GM12878 (cell line): ENCODE measurements at regions not wholly inside any gene's neighbourhood (a gene's known extent, or its start where the extent isn't known, plus 50 kb on each side); places are given as distances from the start of the nearest gene placed in this dataset.

ENCODE experiments used
- ATAC-seq: fragments of 200-7000 bp; cut with Tn5 transposase; 3 replicates; pipeline ENCODE4 v1.9.1; 2020; ENCODE audit warnings: mild to moderate bottlenecking, moderate library complexity
- BruUV-seq: library from RNA; stranded (reverse); fragments of 400-500 nt; replicated peaks from 2 replicates; lab custom pipeline; 2021; lab: Mats Ljungman, UMichigan
- CTCF ChIA-PET: fragments of 300-600 bp; sonication (Branson Sonifier 250); formaldehyde crosslinking; extraction: SDS; loops from one replicate; lab custom pipeline; 2021; ENCODE audit warnings: inconsistent platforms; lab: Yijun Ruan, JAX
- POLR2A ChIA-PET: fragments of 350-600 bp; formaldehyde crosslinking; extraction: SDS; loops from one replicate; lab custom pipeline; 2021; ENCODE audit warnings: inconsistent platforms; lab: Charles Lee
- RAD21 ChIA-PET: fragments of 300-600 bp; sonication (Branson Sonifier 250); formaldehyde crosslinking; loops from one replicate; lab custom pipeline; 2023; ENCODE audit warnings: antibody characterized with exemption; ENCODE audit not compliant: unreplicated experiment; lab: Charles Lee
- SMC1A ChIA-PET: fragments of 300-600 bp; sonication (Branson Sonifier 250); formaldehyde crosslinking; loops from one replicate; lab custom pipeline; 2023; ENCODE audit not compliant: unreplicated experiment, uncharacterized antibody; lab: Charles Lee
- DNase-seq: peaks from one replicate; pipeline ENCODE4 v3.0.0-alpha.2; 2011; ENCODE audit warnings: low read depth, low spot score
- FAIRE-seq: peaks from 3 replicates; lab custom pipeline; 2011; peaks lifted over from hg19 to GRCh38; lab: Jason Lieb, UNC
- H2AFZ ChIP-seq: 2 replicates; pipeline ENCODE4 v1.6.0; 2011; ENCODE audit warnings: low read depth, low read length, control low read depth; ENCODE audit not compliant: control insufficient read depth
- H3K27ac ChIP-seq: 2 replicates; pipeline ENCODE4 v1.5.1; 2011; ENCODE audit warnings: control low read depth; ENCODE audit not compliant: control insufficient read depth, insufficient read depth
- H3K27me3 ChIP-seq, 2 experiments: replicated peaks in 1 of 2; 2 replicates each; pipeline versions ENCODE4 v1.6.0 to v1.6.1; 2011; ENCODE audit warnings: low read length in 1 of 2; ENCODE audit not compliant: control insufficient read depth in 2 of 2, insufficient read depth in 2 of 2
- H3K36me3 ChIP-seq, 2 experiments: 2 replicates each; pipeline ENCODE4 v1.5.1; 2011; ENCODE audit warnings: low read length in 1 of 2; ENCODE audit not compliant: control insufficient read depth in 2 of 2, insufficient read depth in 2 of 2
- H3K4me1 ChIP-seq: 2 replicates; pipeline ENCODE4 v1.6.1; 2011; ENCODE audit warnings: mild to moderate bottlenecking, low read length, moderate library complexity, mixed read lengths; ENCODE audit not compliant: control insufficient read depth, insufficient read depth
- H3K4me2 ChIP-seq: 2 replicates; pipeline ENCODE4 v1.6.0; 2011; ENCODE audit warnings: control low read depth; ENCODE audit not compliant: control insufficient read depth, insufficient read depth
- H3K4me3 ChIP-seq: fragments of 200-600 bp; sonication (generic); 2 replicates; pipeline ENCODE4 v1.5.1; 2016
- H3K79me2 ChIP-seq: 2 replicates; pipeline ENCODE4 v1.6.0; 2011; ENCODE audit warnings: low read length; ENCODE audit not compliant: control insufficient read depth, insufficient read depth
- H3K9ac ChIP-seq: 2 replicates; pipeline ENCODE4 v1.8.0; 2011; ENCODE audit warnings: low read length, control low read depth, mixed read lengths; ENCODE audit not compliant: control insufficient read depth, insufficient read depth
- H3K9me3 ChIP-seq: replicated peaks from 3 replicates; pipeline ENCODE4 v1.5.1; 2011; ENCODE audit warnings: mild to moderate bottlenecking, low read length; ENCODE audit not compliant: control insufficient read depth, insufficient read depth
- H4K20me1 ChIP-seq: 2 replicates; pipeline ENCODE4 v1.6.0; 2011; ENCODE audit not compliant: control insufficient read depth, insufficient read depth
- ATF7 ChIP-seq: fragments of 450-650 bp; IDR thresholded peaks from 2 replicates; pipeline ENCODE4 v1.6.1; 2016; ENCODE audit warnings: low read depth, mild to moderate bottlenecking
- BCL11A ChIP-seq: IDR thresholded peaks from 2 replicates; pipeline ENCODE4 v1.6.1; 2011; ENCODE audit warnings: low read depth, low read length
- CREB1 ChIP-seq: IDR thresholded peaks from 2 replicates; pipeline ENCODE4 v1.6.1; 2012; ENCODE audit warnings: low read depth, mild to moderate bottlenecking, inconsistent platforms
- ETV6 ChIP-seq, 2 experiments: fragments of 450-650 bp in 1 of 2; IDR thresholded peaks in 1 of 2; conservative IDR thresholded peaks in 1 of 2; 2 replicates each; pipeline ENCODE4 v1.6.1; 2014; ENCODE audit warnings: antibody characterized with exemption in 1 of 2, borderline replicate concordance in 1 of 2, low read depth in 1 of 2, mild to moderate bottlenecking in 1 of 2, moderate library complexity in 1 of 2
- KLF5 ChIP-seq: fragments of 450-650 bp; IDR thresholded peaks from 2 replicates; pipeline ENCODE4 v1.6.1; 2014; ENCODE audit warnings: mild to moderate bottlenecking; ENCODE audit not compliant: partially characterized antibody
- MTA2 ChIP-seq: fragments of 450-650 bp; IDR thresholded peaks from 2 replicates; pipeline ENCODE4 v1.6.1; 2016; ENCODE audit warnings: low read depth, mild to moderate bottlenecking, moderate library complexity
- MYC ChIP-seq: IDR thresholded peaks from 2 replicates; pipeline ENCODE4 v1.6.1; 2011; ENCODE audit warnings: mild to moderate bottlenecking, low read length, moderate library complexity, inconsistent platforms; ENCODE audit not compliant: insufficient read depth, insufficient replicate concordance, insufficient read length, severe bottlenecking
- NFYB ChIP-seq: IDR thresholded peaks from 2 replicates; pipeline ENCODE4 v1.6.1; 2011; ENCODE audit warnings: low read depth, mild to moderate bottlenecking, low read length, improper control_type of control experiment, moderate library complexity; ENCODE audit not compliant: insufficient read depth
- RAD51 ChIP-seq: fragments of 450-650 bp; IDR thresholded peaks from 2 replicates; pipeline ENCODE4 v1.6.1; 2016; ENCODE audit warnings: moderate library complexity, mild to moderate bottlenecking, inconsistent platforms
- SMAD5 ChIP-seq: IDR thresholded peaks from 2 replicates; pipeline ENCODE4 v1.6.1; 2016; ENCODE audit warnings: antibody characterized with exemption, low read depth
- SP1 ChIP-seq: IDR thresholded peaks from one replicate; pipeline ENCODE4 v1.6.1; 2011; ENCODE audit warnings: low read depth, low read length
- SREBF2 ChIP-seq: IDR thresholded peaks from 2 replicates; pipeline ENCODE4 v1.6.1; 2012; ENCODE audit warnings: mild to moderate bottlenecking, low read length
- TCF12 ChIP-seq: IDR thresholded peaks from 2 replicates; pipeline ENCODE4 v1.6.1; 2011; ENCODE audit warnings: low read depth, mild to moderate bottlenecking, low read length
- TCF3 ChIP-seq: IDR thresholded peaks from 2 replicates; pipeline ENCODE4 v1.6.1; 2012; ENCODE audit warnings: low read depth, mild to moderate bottlenecking, low read length, borderline replicate concordance; ENCODE audit not compliant: insufficient read depth
- TCF7 ChIP-seq: IDR thresholded peaks from 2 replicates; pipeline ENCODE4 v1.6.1; 2014; ENCODE audit warnings: antibody characterized with exemption, borderline replicate concordance
- ZNF207 ChIP-seq: fragments of 450-650 bp; IDR thresholded peaks from 2 replicates; pipeline ENCODE4 v1.6.1; 2014; ENCODE audit warnings: antibody characterized with exemption, mild to moderate bottlenecking, borderline replicate concordance
- WGBS: methylation state at CpG from one replicate; pipeline ENCODE4 v1.1.6; 2016; ENCODE audit warnings: low lambda C conversion rate; ENCODE audit not compliant: insufficient replicate concordance, insufficient coverage; ENCODE audit errors: missing lambda C conversion rate; 5-methylcytosine and 5-hydroxymethylcytosine counted together
- in situ Hi-C: fragments of 300-500 bp; cut with MboI; formaldehyde crosslinking; loops from 9 replicates; pipeline ENCODE4 v1.14.3; 2018; ENCODE audit warnings: mixed read lengths
- intact Hi-C: fragments of 100-400 bp; cut with micrococcal nuclease; formaldehyde crosslinking; loops from one replicate; pipeline ENCODE4 v1.14.2; 2022; ENCODE audit not compliant: unreplicated experiment

DNA sequence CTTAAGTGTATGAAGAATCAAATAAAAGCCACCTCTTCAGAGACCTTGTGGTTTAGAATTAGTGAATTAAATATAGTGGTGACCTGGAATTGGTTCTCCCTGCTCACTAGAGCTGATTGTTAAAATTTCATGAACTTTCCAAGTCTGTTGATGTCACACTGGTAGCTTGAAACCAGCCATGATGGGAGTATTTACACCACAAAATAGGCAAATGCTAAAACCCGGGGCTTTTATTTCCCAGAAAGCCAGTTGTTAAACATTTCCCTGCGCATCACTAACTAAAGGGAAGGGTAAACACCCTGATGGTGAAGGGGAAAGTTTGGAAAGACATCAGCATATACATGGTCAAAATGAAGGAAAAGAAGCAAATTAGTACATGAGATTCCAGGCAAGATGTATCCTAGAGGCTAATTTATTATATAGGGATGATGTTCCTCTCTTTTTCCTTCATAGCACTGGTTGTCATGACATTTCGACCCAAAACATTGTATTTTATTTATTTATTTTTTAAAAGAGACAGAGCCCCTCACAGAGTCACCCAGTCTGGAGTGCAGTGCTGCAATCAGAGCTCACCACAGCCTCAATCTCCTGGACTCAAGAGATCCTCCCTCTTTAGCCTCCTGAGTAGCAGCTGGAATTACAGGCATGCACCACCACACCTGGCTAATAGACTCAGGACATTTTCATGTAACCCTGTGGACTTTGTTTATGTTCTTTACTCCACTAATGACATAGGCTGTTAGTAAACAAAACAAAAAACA lies 123.2 kb downstream of the RIN2 start:
- TF ChIP-seq MTA2 (no peak), SP1 (no peak), CREB1 (no peak), MYC (no peak), KLF5 (no peak), NFYB (no peak), SMAD5 (no peak), RAD51 (no peak), TCF3 (no peak), ZNF207 (no peak), BCL11A (no peak), ATF7 (no peak), TCF7 (no peak), TCF12 (no peak), ETV6 (conservative IDR thresholded peaks at IDR 0.05 in 1 of 2, IDR thresholded peaks at IDR 0.05 in 1 of 2; ENCODE audit: borderline replicate concordance in 1 of 2, low read depth in 1 of 2) (no peak), SREBF2 (no peak)
- H3K36me3 ChIP-seq: no peaks in the 10 kb centered on the region
- no peak for DNase-seq
- 4% methylated on average over 3 of the region's 3 CpGs for WGBS
- no peak overlapping the region for H3K4me3 ChIP-seq
- H3K27me3 ChIP-seq: no peaks in the 10 kb centered on the region; a peak in 3 of 4 replicates
- ATAC-seq: no peak
- POLR2A ChIA-PET: no interaction called here
- H3K4me2 ChIP-seq: no peak overlapping the region
- H4K20me1 ChIP-seq: no peaks in the 10 kb centered on the region
- H3K27ac ChIP-seq: no peak overlapping the region
- in situ Hi-C loops (no loop called here), intact Hi-C loops (loop anchor here (10.0 kb wide), 2 partner anchors 96 to 186 kb away; no protein-coding TSS in a partner anchor)
- no peaks in the 10 kb centered on the region for H3K9me3 ChIP-seq
- SMC1A ChIA-PET: no interaction called here
- no peak for FAIRE-seq
- no peaks in the 10 kb centered on the region for H3K4me1 ChIP-seq
- no peaks in the 10 kb centered on the region for H3K79me2 ChIP-seq
- no peak overlapping the region for H2AFZ ChIP-seq
- RAD21 ChIA-PET: no interaction called here
- no TSS peak for BruUV-seq
- H3K9ac ChIP-seq: no peak overlapping the region
- CTCF ChIA-PET: no interaction called here
